ENCODE measurements at regions not wholly inside any gene's neighbourhood (a gene's known extent, or its start where the extent isn't known, plus 50 kb on each side); places are given as distances from the start of the nearest gene placed in this dataset.

DNA sequence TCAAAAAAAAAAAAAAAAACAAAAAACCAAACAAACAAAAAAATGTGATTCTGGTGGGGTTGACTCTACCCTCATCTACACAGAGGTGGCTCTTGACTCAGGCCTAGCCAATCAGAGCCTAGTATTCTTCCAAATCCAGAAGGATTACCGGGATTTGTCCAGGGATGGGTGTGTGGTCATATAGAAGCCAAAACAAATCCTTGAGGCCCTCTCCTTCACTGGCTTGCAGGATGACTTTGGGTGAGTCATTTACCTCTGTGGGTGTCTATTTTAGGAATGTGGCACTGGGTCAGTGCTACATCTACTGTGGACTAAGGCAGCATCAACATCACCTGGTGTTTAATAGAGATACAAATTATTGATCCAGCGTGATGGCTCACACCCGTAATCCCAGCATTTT is 93.2 kb upstream of the RBBP6 start:
- TF ChIP-seq, protein P1, sequence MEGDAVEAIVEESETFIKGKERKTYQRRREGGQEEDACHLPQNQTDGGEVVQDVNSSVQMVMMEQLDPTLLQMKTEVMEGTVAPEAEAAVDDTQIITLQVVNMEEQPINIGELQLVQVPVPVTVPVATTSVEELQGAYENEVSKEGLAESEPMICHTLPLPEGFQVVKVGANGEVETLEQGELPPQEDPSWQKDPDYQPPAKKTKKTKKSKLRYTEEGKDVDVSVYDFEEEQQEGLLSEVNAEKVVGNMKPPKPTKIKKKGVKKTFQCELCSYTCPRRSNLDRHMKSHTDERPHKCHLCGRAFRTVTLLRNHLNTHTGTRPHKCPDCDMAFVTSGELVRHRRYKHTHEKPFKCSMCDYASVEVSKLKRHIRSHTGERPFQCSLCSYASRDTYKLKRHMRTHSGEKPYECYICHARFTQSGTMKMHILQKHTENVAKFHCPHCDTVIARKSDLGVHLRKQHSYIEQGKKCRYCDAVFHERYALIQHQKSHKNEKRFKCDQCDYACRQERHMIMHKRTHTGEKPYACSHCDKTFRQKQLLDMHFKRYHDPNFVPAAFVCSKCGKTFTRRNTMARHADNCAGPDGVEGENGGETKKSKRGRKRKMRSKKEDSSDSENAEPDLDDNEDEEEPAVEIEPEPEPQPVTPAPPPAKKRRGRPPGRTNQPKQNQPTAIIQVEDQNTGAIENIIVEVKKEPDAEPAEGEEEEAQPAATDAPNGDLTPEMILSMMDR (IDR thresholded peaks at IDR 0.05; ENCODE audit: low read depth, low read length), result no peak
- no peak for TF ChIP-seq POLR2A (IDR thresholded peaks at IDR 0.05; ENCODE audit: extremely low read depth, insufficient read length)
- TF ChIP-seq, protein P2, sequence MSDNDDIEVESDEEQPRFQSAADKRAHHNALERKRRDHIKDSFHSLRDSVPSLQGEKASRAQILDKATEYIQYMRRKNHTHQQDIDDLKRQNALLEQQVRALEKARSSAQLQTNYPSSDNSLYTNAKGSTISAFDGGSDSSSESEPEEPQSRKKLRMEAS (IDR thresholded peaks at IDR 0.05; ENCODE audit: low read depth, low read length), result no peak

All from NB4 (cell line).